ENCODE measurements at regions not wholly inside any gene's neighbourhood (a gene's known extent, or its start where the extent isn't known, plus 50 kb on each side); places are given as distances from the start of the nearest gene placed in this dataset.
"Not testable (repeated sequence)": the region's sequence is repeated elsewhere in the genome, so short reads cannot be mapped to it uniquely, and the experiment has no call there.

- DNase-seq (ENCODE audit: low spot score) = no peak
Observed at GRCh38 chr2:72031346-72032110, 116.1 kb downstream of the CYP26B1 start.

GRCh38 chr2:72028996-72029395 is 118.7 kb downstream of the CYP26B1 start:
- DNase-seq (ENCODE audit: low spot score) = no peak

- DNase-seq (ENCODE audit: low spot score) = no peak
Observed at GRCh38 chr2:72028351-72028995, 119.2 kb downstream of the CYP26B1 start.

- no peak for DNase-seq (ENCODE audit: low spot score)
Observed at GRCh38 chr2:72027426-72028161, 120.1 kb downstream of the CYP26B1 start.

GRCh38 chr2:72026819-72027425 is 120.7 kb downstream of the CYP26B1 start:
- DNase-seq (ENCODE audit: low spot score) = no peak

- no peak for DNase-seq (ENCODE audit: low spot score)
Observed at GRCh38 chr2:72024451-72025175, 123.0 kb downstream of the CYP26B1 start.

- no peak for DNase-seq (ENCODE audit: low spot score)
Observed at GRCh38 chr2:72023678-72024390, 123.8 kb downstream of the CYP26B1 start.

GRCh38 chr2:72021371-72021770 is 126.3 kb downstream of the CYP26B1 start:
- DNase-seq (ENCODE audit: low spot score) = not testable (repeated sequence)

GRCh38 chr2:72015266-72015665 is 132.4 kb downstream of the CYP26B1 start:
- no peak for DNase-seq (ENCODE audit: low spot score)

GRCh38 chr2:72014831-72015230 is 132.8 kb downstream of the CYP26B1 start:
- DNase-seq (ENCODE audit: low spot score) = no peak

GRCh38 chr2:72013726-72014125 is 133.9 kb downstream of the CYP26B1 start:
- no peak for DNase-seq (ENCODE audit: low spot score)

- no peak for DNase-seq (ENCODE audit: low spot score)
Observed at GRCh38 chr2:72012886-72013574, 134.6 kb downstream of the CYP26B1 start.

- no peak for DNase-seq (ENCODE audit: low spot score)
Observed at GRCh38 chr2:72011791-72012190, 135.9 kb downstream of the CYP26B1 start.

GRCh38 chr2:72011370-72011689 is 136.3 kb downstream of the CYP26B1 start:
- no peak for DNase-seq (ENCODE audit: low spot score)

GRCh38 chr2:72010647-72011369 is 136.9 kb downstream of the CYP26B1 start:
- DNase-seq (ENCODE audit: low spot score) = no peak

- DNase-seq (ENCODE audit: low spot score) = no peak
Observed at GRCh38 chr2:72008608-72009007, 139.1 kb downstream of the CYP26B1 start.

- no peak for DNase-seq (ENCODE audit: low spot score)
Observed at GRCh38 chr2:72007402-72007801, 140.3 kb downstream of the CYP26B1 start.

GRCh38 chr2:72006188-72006736 is 141.4 kb downstream of the CYP26B1 start:
- DNase-seq (ENCODE audit: low spot score) = no peak

GRCh38 chr2:72004976-72005375 is 142.7 kb downstream of the CYP26B1 start:
- DNase-seq (ENCODE audit: low spot score) = no peak
